Dendritic cell treated with granulocyte-macrophage colony-stimulating factor and Interleukin-4, amounts not matched to agents 40 ng/mL and 50 ng/mL, for 4 days (primary cell): ENCODE measurements at regions not wholly inside any gene's neighbourhood (a gene's known extent, or its start where the extent isn't known, plus 50 kb on each side); places are given as distances from the start of the nearest gene placed in this dataset.
"Not testable (repeated sequence)": the region's sequence is repeated elsewhere in the genome, so short reads cannot be mapped to it uniquely, and the experiment has no call there.

Source experiments
- H3K27ac Mint-ChIP-seq: one replicate; pipeline ENCODE4 v1.8.0; 2022; ENCODE audit warnings: mild to moderate bottlenecking, mixed read lengths
- H3K27me3 Mint-ChIP-seq: one replicate; pipeline ENCODE4 v1.8.0; 2022; ENCODE audit warnings: mild to moderate bottlenecking, mixed read lengths
- H3K36me3 Mint-ChIP-seq: one replicate; pipeline ENCODE4 v1.8.0; 2022; ENCODE audit warnings: low read depth, mixed read lengths
- H3K4me1 Mint-ChIP-seq: one replicate; pipeline ENCODE4 v1.8.0; 2022; ENCODE audit warnings: low read depth, mixed read lengths
- H3K4me3 Mint-ChIP-seq: one replicate; pipeline ENCODE4 v1.8.0; 2022; ENCODE audit warnings: mild to moderate bottlenecking, moderate library complexity, mixed read lengths
- H3K9me3 Mint-ChIP-seq: one replicate; pipeline ENCODE4 v1.8.0; 2022; ENCODE audit warnings: mixed read lengths
- intact Hi-C: fragments of 100-400 bp; cut with micrococcal nuclease; formaldehyde crosslinking; loops from one replicate; pipeline ENCODE4 v1.15.0; 2022

- intact Hi-C loops, result no loop called here
- H3K4me1 Mint-ChIP-seq, result no peaks in the 10 kb centered on the region
- no peaks in the 10 kb centered on the region for H3K9me3 Mint-ChIP-seq
Measured at GRCh38 chr13:37175996-37176395, 70.5 kb upstream of the CSNK1A1L start.

DNA sequence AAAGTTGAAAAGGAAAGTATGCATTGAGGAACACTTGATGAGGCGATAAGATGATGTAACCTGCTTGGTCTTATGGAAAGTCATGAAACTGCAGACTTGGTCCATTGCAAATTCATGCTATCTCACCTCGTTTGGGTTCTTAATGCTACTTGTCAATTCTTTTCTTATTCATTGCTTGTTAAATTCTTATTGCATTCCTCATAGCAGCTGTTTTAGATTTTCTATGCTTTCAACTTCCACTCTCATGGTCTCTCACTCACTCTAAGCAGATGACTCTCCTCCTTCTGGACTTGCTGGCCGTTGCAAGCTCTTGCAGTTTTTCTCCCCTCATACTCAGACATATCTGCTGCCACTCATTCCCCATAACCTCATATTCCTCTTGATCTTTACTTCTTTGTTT, 67.8 kb upstream of the CSNK1A1L start:
- H3K9me3 Mint-ChIP-seq, result no peaks in the 10 kb centered on the region
- H3K27ac Mint-ChIP-seq, result no peak overlapping the region
- H3K27me3 Mint-ChIP-seq, result no peaks in the 10 kb centered on the region

More at GRCh38 chr13:37175996-37176395, 70.5 kb upstream of the CSNK1A1L start:
- no peak overlapping the region for H3K4me3 Mint-ChIP-seq
- H3K36me3 Mint-ChIP-seq, result no peaks in the 10 kb centered on the region
- H3K27ac Mint-ChIP-seq, result no peak overlapping the region
- H3K27me3 Mint-ChIP-seq, result no peaks in the 10 kb centered on the region

DNA sequence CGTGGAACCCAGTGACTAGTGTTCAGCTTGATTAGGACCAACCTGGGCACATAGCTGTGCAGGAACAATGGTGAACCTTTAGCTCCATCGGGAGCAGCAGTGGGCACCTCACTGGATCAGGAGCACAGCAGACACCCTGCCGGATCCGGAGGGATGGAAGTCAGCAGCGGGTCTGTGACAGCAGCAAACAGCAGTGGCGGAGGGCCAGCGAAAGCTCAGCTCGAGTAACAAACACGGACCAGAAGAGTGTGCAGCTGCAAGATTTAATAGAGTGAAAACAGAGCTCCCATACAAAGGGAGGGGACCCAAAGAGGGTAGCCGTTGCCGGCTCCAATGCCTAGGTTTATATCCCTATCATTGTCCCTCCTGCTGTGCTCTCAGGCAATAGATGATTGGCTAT, 66.8 kb upstream of the CSNK1A1L start:
- intact Hi-C loops, H3K36me3 Mint-ChIP-seq, H3K27ac Mint-ChIP-seq, H3K9me3 Mint-ChIP-seq, H3K27me3 Mint-ChIP-seq, H3K4me3 Mint-ChIP-seq, H3K4me1 Mint-ChIP-seq: not testable (repeated sequence)

More for the DNA sequence above, 67.8 kb upstream of the CSNK1A1L start:
- H3K4me1 Mint-ChIP-seq, result no peaks in the 10 kb centered on the region
- H3K36me3 Mint-ChIP-seq, result no peaks in the 10 kb centered on the region
- intact Hi-C loops, result no loop called here
- H3K4me3 Mint-ChIP-seq, result no peak overlapping the region

DNA sequence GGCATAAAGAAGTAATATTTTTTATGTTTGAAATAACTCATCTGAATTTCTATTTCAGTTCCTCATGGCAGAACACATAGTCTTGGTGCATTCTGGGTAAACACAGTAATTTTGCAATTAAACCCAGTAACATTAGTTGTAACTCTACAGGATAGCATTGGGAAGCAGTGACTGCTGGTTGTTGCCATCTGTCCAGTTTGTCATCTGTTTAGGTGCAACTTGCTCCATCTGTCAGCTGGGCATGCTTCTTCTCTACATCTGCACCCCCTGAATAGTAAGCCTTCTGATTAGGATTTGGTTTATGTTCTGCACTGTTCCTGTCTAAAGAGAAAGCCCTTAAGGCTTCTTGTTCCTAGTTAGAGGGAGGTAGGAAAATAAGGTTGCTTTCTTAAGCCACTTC, 63.5 kb upstream of the CSNK1A1L start:
- intact Hi-C loops, result no loop called here
- Mint-ChIP-seq H3K4me1 (no peaks in the 10 kb centered on the region), H3K27me3 (no peaks in the 10 kb centered on the region), H3K4me3 (no peak overlapping the region), H3K9me3 (no peaks in the 10 kb centered on the region), H3K36me3 (no peaks in the 10 kb centered on the region), H3K27ac (no peak overlapping the region)

DNA sequence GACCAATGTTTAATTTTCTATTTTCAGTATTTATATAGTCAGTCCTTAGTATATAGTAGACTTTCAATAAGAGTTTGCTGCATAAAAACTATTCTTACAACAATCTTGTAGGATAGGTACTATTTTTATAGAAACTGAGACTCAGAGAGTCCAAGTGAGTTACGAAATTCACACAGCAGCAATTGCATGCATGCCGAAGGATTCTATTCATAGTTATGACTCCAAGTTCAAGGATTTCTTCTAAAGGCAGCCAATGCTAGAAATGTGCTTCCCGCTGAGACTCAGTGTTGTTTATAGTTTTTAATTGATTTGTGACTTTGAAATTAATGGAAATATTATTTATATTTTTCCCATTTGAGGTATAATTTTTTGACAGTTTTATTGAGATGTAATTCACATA, 62.7 kb upstream of the CSNK1A1L start:
- no peaks in the 10 kb centered on the region for H3K27me3 Mint-ChIP-seq
- H3K9me3 Mint-ChIP-seq, result peaks cover under 1% of the 10 kb centered on the region
- H3K4me3 Mint-ChIP-seq, result no peak overlapping the region
- no peaks in the 10 kb centered on the region for H3K36me3 Mint-ChIP-seq
- no peak overlapping the region for H3K27ac Mint-ChIP-seq
- intact Hi-C loops, result no loop called here
- no peaks in the 10 kb centered on the region for H3K4me1 Mint-ChIP-seq

- Mint-ChIP-seq H3K9me3 (peaks cover 24% of the 10 kb centered on the region), H3K27me3 (no peaks in the 10 kb centered on the region), H3K36me3 (no peaks in the 10 kb centered on the region), H3K4me1 (no peaks in the 10 kb centered on the region), H3K27ac (no peak overlapping the region), H3K4me3 (no peak overlapping the region)
- intact Hi-C loops, result no loop called here
Measured at GRCh38 chr13:37164635-37165034, 59.2 kb upstream of the CSNK1A1L start.

DNA sequence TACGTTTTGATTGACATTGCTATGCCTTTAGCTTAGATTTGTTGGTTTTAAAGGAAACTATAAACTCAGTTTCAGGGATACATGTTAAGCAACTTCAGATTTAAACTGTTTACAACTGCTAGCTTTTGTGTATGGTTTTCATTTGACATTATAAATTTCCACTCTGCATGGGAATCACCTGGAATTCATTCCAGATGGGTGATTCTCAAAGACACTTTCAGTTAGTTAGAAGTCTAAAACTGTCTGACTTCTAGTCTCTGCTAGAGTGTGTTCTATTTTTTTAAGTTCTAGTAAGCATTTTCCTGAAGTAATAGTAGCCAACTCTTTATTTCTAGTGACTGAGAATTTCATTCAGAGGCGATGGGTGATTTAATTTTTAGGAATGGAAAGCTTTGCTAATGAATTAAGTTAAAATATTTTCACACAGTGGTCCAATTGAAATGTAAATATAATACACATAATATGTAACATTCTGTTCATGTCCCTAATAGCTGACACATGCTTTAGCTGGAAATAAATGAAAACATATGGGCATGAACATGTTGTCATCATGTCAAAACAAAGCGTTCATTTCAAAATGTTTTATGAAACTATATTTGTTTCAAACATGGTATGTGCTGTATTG, 58.3 kb upstream of the CSNK1A1L start:
- intact Hi-C loops, result no loop called here
- no peak overlapping the region for H3K4me3 Mint-ChIP-seq
- no peaks in the 10 kb centered on the region for H3K4me1 Mint-ChIP-seq
- no peak overlapping the region for H3K27ac Mint-ChIP-seq
- peaks cover 33% of the 10 kb centered on the region for H3K9me3 Mint-ChIP-seq
- no peaks in the 10 kb centered on the region for H3K36me3 Mint-ChIP-seq
- no peaks in the 10 kb centered on the region for H3K27me3 Mint-ChIP-seq

GRCh38 chr13:37158481-37158880, 53.0 kb upstream of the CSNK1A1L start:
- Mint-ChIP-seq H3K27me3 (no peaks in the 10 kb centered on the region), H3K9me3 (peaks cover 44% of the 10 kb centered on the region), H3K4me3 (no peak overlapping the region), H3K36me3 (no peaks in the 10 kb centered on the region), H3K4me1 (no peaks in the 10 kb centered on the region), H3K27ac (no peak overlapping the region)
- intact Hi-C loops, result no loop called here

- H3K4me1 Mint-ChIP-seq, H3K27me3 Mint-ChIP-seq, H3K27ac Mint-ChIP-seq, intact Hi-C loops, H3K36me3 Mint-ChIP-seq, H3K4me3 Mint-ChIP-seq: not testable (repeated sequence)
- H3K9me3 Mint-ChIP-seq, result peaks cover 31% of the 10 kb centered on the region
Measured at GRCh38 chr13:37155613-37156097, 50.2 kb upstream of the CSNK1A1L start.
